ENCODE measurements at regions not wholly inside any gene's neighbourhood (a gene's known extent, or its start where the extent isn't known, plus 50 kb on each side); places are given as distances from the start of the nearest gene placed in this dataset.

DNA sequence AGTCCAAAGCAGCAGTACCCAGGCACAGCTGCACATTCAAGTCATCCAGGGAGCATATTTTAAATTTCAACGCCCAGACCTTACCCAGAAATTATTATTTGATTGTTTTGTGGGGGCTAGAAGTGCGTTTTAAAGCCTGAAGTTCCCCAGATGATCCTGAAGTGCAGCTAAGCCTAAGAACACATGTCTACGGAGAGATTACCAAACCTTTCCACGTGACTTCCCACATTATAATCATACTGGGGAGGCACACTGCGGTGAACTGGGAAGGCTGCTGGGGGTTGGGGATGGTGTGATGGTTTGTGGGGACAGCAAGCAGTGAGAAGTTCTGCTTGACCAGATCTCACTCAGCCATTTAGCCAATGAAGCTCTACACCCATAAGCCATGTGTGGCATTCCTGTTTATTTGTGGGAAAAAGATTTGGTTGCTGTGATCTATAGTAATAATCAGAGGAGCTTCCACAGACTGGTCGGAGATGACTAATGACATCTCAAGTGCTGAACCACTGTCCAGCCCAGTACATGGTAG lies 93.4 kb upstream of the CDH6 start:
- H2BK120ac ChIP-seq (ENCODE audit: low read depth, low read length, poor library complexity, severe bottlenecking): no peak overlapping the region
- H3K9me3 ChIP-seq (ENCODE audit: control insufficient read depth, low read depth, low read length): no peaks in the 10 kb centered on the region
- H3K27me3 ChIP-seq (ENCODE audit: insufficient read depth, low read length): no peaks in the 10 kb centered on the region
- H3T11ph ChIP-seq (ENCODE audit: low read length): no peak overlapping the region
- H2BK15ac ChIP-seq (ENCODE audit: low read depth, low read length): no peak overlapping the region
- Mint-ChIP-seq H3K4me3 (no peak overlapping the region), H3K27ac (no peak overlapping the region), H3K9me3 (no peaks in the 10 kb centered on the region), H3K4me1 (peaks cover 31 to 33% of the 10 kb centered on the region in 2 experiments), H3K27me3 (ENCODE audit: low read depth) (no peaks in the 10 kb centered on the region), H3K36me3 (ENCODE audit: insufficient read depth in 1 of 3, low read depth in 3 of 3) (no peaks in the 10 kb centered on the region)
- no peak overlapping the region for H3K4ac ChIP-seq (ENCODE audit: low read depth, low read length)
- H4K91ac ChIP-seq (ENCODE audit: insufficient read length, low read depth, low read length): no peak overlapping the region
- H3K9ac ChIP-seq (ENCODE audit: extremely low read depth, insufficient read length, low read length): no peak overlapping the region
- H2BK12ac ChIP-seq (ENCODE audit: insufficient read length, low read depth, low read length): no peak overlapping the region
- DNase-seq: no peak
- no peak overlapping the region for H4K8ac ChIP-seq (replicated peaks; ENCODE audit: insufficient read length, low read depth, low read length)
- no peak overlapping the region for H4K5ac ChIP-seq (ENCODE audit: insufficient read length, low read depth, low read length)
- no peak for TF ChIP-seq CTCF (conservative IDR thresholded peaks at IDR 0.05)
- H3K27ac ChIP-seq (ENCODE audit: insufficient read length, low read depth, low read length): no peak overlapping the region
- H2BK20ac ChIP-seq (ENCODE audit: low read depth, low read length, poor library complexity, severe bottlenecking): no peak overlapping the region
- no peaks in the 10 kb centered on the region for H4K20me1 ChIP-seq (ENCODE audit: control insufficient read depth, insufficient read depth, insufficient read length)
- H3K79me1 ChIP-seq (ENCODE audit: insufficient read depth, low read depth, low read length, poor library complexity, severe bottlenecking): no peaks in the 10 kb centered on the region
- no peak overlapping the region for H3K18ac ChIP-seq (ENCODE audit: insufficient read length, low read depth, low read length)
- H3K79me2 ChIP-seq (ENCODE audit: insufficient read depth, low read length): no peaks in the 10 kb centered on the region
- no peak overlapping the region for H2BK5ac ChIP-seq (ENCODE audit: insufficient read length, low read length)
- WGBS (ENCODE audit: extremely low coverage, insufficient read length, low lambda C conversion rate): no CpG with 5 or more reads among the region's 6 CpGs
- peaks cover 4% of the 10 kb centered on the region; the same call in 1 of the 2 replicates for H3K4me1 ChIP-seq (ENCODE audit: insufficient read depth, low read length)
- no peak overlapping the region for H3K23ac ChIP-seq (ENCODE audit: insufficient read length, low read depth, low read length)
- H2AFZ ChIP-seq (ENCODE audit: low read length): no peak overlapping the region
- no peaks in the 10 kb centered on the region for H3K23me2 ChIP-seq (ENCODE audit: insufficient read length, low read depth, low read length, poor library complexity, severe bottlenecking)
- no peak overlapping the region for H3K14ac ChIP-seq (ENCODE audit: insufficient read depth, low read length)
- no peak overlapping the region for H3K56ac ChIP-seq (ENCODE audit: insufficient read length, low read depth, low read length)
- H2AK5ac ChIP-seq (ENCODE audit: insufficient read length, low read length): no peak overlapping the region
- H3K4me2 ChIP-seq (ENCODE audit: insufficient read depth, insufficient read length, low read length): no peak overlapping the region

Measured in H9 (cell line).